ENCODE measurements at regions not wholly inside any gene's neighbourhood (a gene's known extent, or its start where the extent isn't known, plus 50 kb on each side); places are given as distances from the start of the nearest gene placed in this dataset.

- Mint-ChIP-seq H3K27me3 (ENCODE audit: low read depth) (peaks cover 2% of the 10 kb centered on the region), H3K27ac (no peak overlapping the region), H3K36me3 (ENCODE audit: low read depth) (no peaks in the 10 kb centered on the region), H3K4me3 (no peak overlapping the region), H3K9me3 (peaks cover 2% of the 10 kb centered on the region), H3K4me1 (no peaks in the 10 kb centered on the region)
- TF ChIP-seq CTCF (IDR thresholded peaks at IDR 0.05; ENCODE audit: unreplicated experiment in 3 of 3), result no peak
Measured at GRCh38 chr12:118884226-118884625, 97.1 kb upstream of the SRRM4 start.

- no peak for TF ChIP-seq CTCF (IDR thresholded peaks at IDR 0.05; ENCODE audit: unreplicated experiment in 3 of 3)
- Mint-ChIP-seq H3K9me3 (peaks cover 6% of the 10 kb centered on the region), H3K4me3 (no peak overlapping the region), H3K36me3 (ENCODE audit: low read depth) (no peaks in the 10 kb centered on the region), H3K27me3 (ENCODE audit: low read depth) (peaks cover 16% of the 10 kb centered on the region), H3K4me1 (no peaks in the 10 kb centered on the region), H3K27ac (no peak overlapping the region)
Measured at GRCh38 chr12:118900993-118901392, 80.3 kb upstream of the SRRM4 start.

- H3K9me3 Mint-ChIP-seq, result peaks cover 6% of the 10 kb centered on the region
- H3K27me3 Mint-ChIP-seq (ENCODE audit: low read depth), result peaks cover 17% of the 10 kb centered on the region
- no peaks in the 10 kb centered on the region for H3K36me3 Mint-ChIP-seq (ENCODE audit: low read depth)
- TF ChIP-seq CTCF (IDR thresholded peaks at IDR 0.05; ENCODE audit: unreplicated experiment in 3 of 3), result no peak
- no peaks in the 10 kb centered on the region for H3K4me1 Mint-ChIP-seq
- no peak overlapping the region for H3K4me3 Mint-ChIP-seq
- H3K27ac Mint-ChIP-seq, result no peak overlapping the region
Measured at GRCh38 chr12:118908811-118909210, 72.5 kb upstream of the SRRM4 start.

- Mint-ChIP-seq H3K9me3 (no peaks in the 10 kb centered on the region), H3K27ac (no peak overlapping the region), H3K27me3 (ENCODE audit: low read depth) (peaks cover 10% of the 10 kb centered on the region), H3K36me3 (ENCODE audit: low read depth) (no peaks in the 10 kb centered on the region), H3K4me3 (no peak overlapping the region), H3K4me1 (no peaks in the 10 kb centered on the region)
- TF ChIP-seq CTCF (IDR thresholded peaks at IDR 0.05; ENCODE audit: unreplicated experiment in 3 of 3), result no peak
Measured at GRCh38 chr12:118912697-118913270, 68.6 kb upstream of the SRRM4 start.

- TF ChIP-seq CTCF (IDR thresholded peaks at IDR 0.05; ENCODE audit: unreplicated experiment in 3 of 3), result no peak
- H3K27me3 Mint-ChIP-seq (ENCODE audit: low read depth), result no peaks in the 10 kb centered on the region
- H3K36me3 Mint-ChIP-seq (ENCODE audit: low read depth), result no peaks in the 10 kb centered on the region
- no peaks in the 10 kb centered on the region for H3K4me1 Mint-ChIP-seq
- H3K9me3 Mint-ChIP-seq, result no peaks in the 10 kb centered on the region
- H3K27ac Mint-ChIP-seq, result no peak overlapping the region
- no peak overlapping the region for H3K4me3 Mint-ChIP-seq
Measured at GRCh38 chr12:118921761-118922160, 59.6 kb upstream of the SRRM4 start.

GRCh38 chr12:118922405-118922804 lies 58.9 kb upstream of the SRRM4 start:
- TF ChIP-seq CTCF (IDR thresholded peaks at IDR 0.05; ENCODE audit: unreplicated experiment in 3 of 3), result no peak
- Mint-ChIP-seq H3K4me3 (no peak overlapping the region), H3K27ac (no peak overlapping the region), H3K36me3 (ENCODE audit: low read depth) (no peaks in the 10 kb centered on the region), H3K4me1 (no peaks in the 10 kb centered on the region), H3K9me3 (no peaks in the 10 kb centered on the region), H3K27me3 (ENCODE audit: low read depth) (no peaks in the 10 kb centered on the region)
